Skeletal muscle cell (primary cell): ENCODE measurements at regions not wholly inside any gene's neighbourhood (a gene's known extent, or its start where the extent isn't known, plus 50 kb on each side); places are given as distances from the start of the nearest gene placed in this dataset.
"Not testable (repeated sequence)": the region's sequence is repeated elsewhere in the genome, so short reads cannot be mapped to it uniquely, and the experiment has no call there.

Experiments used
- DNase-seq: peaks from one replicate; pipeline ENCODE4 v3.0.0-alpha.2; 2010; ENCODE audit warnings: low read depth
- H3K4me3 ChIP-seq: 2 replicates; pipeline ENCODE4 v1.5.1; 2011; ENCODE audit warnings: low read depth, mild to moderate bottlenecking, control low read depth, low read length, moderate library complexity

DNA sequence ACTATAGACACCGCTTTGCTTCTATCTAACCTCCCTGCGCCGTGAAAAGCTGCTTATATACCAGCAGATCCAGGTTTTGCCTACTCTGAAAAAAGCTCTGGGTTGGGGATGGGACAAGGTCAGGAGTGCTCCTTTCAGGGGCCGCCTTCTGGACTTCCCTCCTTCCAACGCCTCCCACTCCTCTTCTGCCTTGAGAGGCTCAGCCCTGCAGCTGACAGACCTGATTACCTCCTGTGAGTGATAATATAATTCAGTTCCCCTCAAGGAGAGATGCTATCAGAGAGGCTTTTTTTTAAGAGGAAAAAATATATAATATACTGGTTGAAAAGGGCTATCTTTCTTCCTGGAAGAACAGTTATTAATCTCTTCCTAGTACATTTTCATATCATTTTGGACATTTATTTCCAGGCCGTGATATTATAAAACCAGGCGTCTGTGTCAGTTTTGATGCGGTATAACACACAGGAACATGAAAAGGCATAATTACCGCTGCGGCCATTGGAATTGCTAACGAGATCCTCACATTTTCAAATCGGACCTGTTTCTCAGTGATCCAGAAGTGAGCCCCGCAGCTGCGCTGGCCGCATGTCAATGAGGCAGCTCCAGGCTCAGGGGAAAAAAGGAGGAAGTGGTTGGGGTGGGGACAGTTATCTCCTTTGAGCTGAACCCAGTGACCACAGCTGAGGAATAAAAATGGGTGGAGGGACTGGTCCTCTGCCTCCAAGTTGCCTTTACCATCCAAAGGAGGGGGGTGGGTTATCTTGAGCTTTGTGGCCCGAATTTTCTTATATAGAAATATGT lies 457.1 kb downstream of the TYW1 start:
- no peak for DNase-seq
- no peak overlapping the region for H3K4me3 ChIP-seq

DNA sequence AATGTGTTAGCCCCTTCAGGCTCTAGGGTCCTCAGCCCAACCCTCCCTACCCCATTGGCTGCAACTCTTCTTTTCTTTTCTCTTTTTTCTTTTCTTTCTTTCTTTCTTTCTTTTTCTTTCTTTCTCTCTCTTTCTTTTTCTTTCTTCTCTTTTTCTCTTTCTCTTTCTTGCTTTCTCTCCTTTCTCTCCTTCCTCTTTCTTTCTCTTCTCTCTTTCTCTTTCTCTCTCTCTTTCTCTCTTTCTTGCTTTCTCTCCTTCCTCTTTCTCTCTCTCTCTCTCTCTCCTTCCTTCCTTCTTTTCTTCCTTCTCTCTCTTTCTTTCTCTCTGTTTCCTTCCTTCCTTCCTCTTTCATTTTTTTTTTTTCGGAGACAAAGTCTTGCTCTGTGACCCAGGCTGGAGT lies 458.9 kb downstream of the TYW1 start:
- H3K4me3 ChIP-seq: no peak overlapping the region
- DNase-seq: no peak

DNA sequence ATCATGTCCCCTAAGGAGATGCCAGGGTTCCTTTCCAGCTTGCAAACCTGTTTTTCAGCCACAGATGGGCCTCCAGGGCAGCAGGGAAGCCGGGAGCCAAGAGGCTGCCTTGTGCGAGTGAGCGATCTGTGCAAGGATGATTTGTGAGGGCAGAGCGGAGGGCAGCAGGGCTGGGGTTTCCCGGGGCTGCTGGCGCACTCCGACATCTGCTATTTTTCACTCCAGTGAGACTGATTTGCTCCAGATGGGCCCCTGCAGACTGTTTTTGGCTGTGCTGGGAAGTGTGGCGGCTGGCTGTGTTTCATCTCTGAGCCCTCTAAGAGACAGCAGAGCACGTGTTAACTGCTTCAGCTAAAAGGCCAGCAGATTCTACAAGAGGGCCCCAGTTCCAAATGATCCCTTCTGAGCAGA lies 466.2 kb downstream of the TYW1 start:
- no peak for DNase-seq
- H3K4me3 ChIP-seq: no peak overlapping the region

DNA sequence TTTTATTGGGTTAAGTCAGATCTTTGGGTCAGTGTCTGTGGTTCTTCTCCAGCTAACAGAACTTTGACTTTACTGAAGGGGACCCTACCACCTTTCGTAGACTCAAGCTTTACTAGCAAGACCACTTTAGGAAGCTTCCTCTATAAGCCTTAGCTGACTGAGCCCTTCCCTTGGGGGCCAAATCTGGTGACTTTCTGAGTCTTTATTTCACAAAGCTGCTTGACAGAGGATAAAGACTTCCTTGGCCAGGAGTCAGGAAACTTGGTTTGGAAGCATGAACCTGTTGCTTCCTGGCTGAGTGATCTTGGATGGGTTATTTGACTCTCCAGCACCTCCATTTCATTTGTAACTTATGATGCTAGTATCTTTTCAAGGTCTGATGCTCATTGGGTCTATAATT lies 466.7 kb downstream of the TYW1 start:
- H3K4me3 ChIP-seq: no peak overlapping the region
- no peak for DNase-seq

DNA sequence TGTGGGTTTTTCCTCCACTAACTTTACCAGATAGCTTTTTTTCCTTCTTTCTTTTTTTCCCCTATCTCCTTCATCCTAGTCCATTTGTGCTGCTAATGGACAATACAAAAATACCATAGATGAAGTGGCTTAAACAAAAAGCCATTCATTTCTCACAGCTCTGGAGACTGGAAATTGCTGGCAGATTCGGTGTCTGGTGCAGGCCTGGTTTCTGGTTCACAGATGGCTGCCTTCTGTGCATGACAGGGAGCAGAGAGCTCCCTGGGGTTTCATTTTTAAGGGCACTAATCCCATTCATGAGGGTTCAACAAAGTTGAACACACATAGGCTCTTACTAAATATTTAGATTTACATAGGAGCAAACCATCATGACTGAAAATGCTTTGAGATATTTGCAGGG lies 467.4 kb downstream of the TYW1 start:
- H3K4me3 ChIP-seq: no peak overlapping the region
- no peak for DNase-seq

DNA sequence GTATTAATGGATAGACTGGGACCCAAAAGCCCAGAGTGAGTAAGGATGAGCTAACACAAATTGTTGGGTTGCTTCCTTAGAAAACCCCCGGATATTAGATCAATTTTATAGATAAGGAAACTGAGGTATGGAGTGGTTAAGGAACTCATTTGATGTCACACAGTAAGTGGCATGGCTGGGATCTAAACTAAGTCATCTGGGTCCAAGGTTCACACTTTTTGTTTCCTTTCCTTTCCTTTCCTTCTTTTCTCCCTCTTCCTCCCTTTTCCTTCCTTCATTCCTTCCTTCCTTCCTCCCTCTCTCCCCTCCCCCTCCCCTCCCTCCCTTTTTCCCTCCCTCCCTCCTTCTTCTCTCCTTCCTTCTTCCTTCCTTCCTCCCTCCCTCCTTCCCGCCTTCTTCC lies 469.5 kb downstream of the TYW1 start:
- no peak for DNase-seq
- H3K4me3 ChIP-seq: no peak overlapping the region

DNA sequence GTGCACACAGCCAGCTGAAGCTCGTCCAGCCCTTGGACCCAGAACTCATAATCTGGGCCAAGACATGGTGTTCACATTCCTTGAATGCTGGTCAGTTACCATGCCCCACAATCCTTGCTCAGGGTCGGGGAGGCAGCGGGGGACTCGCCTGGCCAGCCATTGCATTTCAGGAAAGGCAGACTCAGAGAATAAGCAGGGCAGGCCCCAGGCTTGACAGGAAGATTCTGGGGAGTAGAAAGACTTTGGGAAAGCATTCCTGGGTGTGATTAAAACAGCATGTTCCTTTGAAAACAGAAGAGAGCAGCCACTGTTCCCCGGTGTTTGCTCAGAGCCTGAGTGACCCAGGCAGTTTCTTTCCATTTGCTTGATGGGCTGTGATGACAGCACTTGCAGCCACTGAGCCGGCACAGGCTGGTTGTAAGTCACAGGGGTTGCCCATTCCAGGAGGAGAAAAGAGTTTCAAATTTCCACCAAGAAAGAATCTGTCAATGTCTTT lies 473.7 kb downstream of the TYW1 start:
- no peak for DNase-seq
- no peak overlapping the region for H3K4me3 ChIP-seq

DNA sequence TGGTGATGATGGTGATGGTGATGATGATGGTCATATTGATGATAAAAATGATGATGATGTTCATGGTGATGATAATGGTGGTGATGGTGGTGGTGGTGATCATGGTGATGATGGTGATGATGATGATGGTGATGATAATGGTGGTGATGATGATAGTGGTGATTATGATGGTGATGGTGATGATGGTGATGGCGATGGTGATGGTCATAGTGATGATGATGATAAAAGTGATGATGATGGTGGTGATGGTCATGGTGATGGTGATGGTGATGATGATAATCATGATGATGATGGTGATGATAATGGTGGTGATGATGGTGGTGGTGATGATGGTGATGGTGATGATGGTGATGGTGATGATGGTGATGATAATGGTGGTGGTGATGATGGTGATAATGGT lies 478.7 kb downstream of the TYW1 start:
- no peak overlapping the region for H3K4me3 ChIP-seq
- DNase-seq: no peak

DNA sequence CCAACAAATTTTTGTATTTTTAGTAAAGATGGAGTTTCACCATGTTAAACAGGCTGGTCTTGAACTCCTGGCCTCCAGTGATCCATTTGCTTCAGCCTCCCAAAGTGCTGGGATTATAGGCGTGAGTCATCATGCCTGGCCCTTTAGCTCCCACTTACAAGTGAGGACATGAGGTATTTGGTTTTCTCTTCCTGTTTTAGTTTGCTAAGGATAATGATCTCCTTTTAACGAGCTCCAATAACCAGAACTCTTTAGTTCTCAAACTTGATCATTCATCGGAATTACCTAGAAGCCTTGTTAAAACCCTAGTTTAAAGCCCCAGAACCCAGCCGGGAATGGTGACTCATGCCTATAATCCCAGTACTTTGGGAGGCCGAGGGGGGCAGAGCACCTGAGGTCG lies 481.4 kb downstream of the TYW1 start:
- DNase-seq: no peak
- H3K4me3 ChIP-seq: no peak overlapping the region

DNA sequence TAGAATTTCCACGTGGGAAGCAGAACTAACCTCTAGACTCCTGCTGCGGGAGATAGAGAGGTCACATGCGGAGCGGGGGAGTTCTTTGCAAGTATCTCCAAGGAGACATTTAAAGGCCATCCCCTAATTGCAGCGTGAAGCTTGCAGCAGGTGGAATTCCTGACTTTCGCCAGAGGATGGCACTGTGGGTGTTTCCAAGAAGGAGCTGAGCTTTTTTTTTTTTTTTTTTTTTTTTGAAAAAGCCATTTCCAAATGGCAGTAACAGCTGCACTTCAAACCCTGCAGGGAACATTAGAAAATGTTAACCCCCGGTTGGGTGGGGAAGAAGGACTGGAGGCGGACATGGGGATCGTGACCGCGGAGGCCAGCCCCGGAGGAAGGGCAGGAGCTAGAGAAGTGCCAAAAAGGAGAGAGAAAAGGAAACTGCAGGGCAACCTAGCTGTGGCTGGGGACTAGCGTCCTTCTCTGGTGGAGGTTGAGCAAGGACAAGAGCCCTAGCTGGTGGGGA lies 487.7 kb downstream of the TYW1 start:
- H3K4me3 ChIP-seq: peak overlapping the region; percentile 29
- DNase-seq: peak; percentile 16

DNA sequence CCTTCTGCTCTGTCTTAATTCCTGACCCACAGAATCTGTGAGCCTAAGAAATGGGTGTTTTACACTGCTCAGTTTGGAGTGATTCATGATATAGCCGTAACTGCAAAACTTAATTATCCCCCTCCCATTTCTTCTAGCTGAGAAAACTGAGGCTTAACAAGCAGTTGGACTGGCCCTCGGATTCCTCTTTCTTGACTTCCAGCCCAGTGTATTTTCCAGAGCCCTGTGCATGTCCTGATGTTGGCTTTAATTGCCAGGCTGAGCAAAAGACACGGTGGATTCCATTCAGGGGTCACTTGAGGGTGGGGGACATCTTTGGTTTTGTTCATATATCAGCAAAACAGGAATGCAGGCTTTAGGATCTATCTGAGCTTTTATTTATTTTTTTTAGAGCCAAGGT lies 489.8 kb downstream of the TYW1 start:
- DNase-seq: no peak
- H3K4me3 ChIP-seq: no peak overlapping the region

DNA sequence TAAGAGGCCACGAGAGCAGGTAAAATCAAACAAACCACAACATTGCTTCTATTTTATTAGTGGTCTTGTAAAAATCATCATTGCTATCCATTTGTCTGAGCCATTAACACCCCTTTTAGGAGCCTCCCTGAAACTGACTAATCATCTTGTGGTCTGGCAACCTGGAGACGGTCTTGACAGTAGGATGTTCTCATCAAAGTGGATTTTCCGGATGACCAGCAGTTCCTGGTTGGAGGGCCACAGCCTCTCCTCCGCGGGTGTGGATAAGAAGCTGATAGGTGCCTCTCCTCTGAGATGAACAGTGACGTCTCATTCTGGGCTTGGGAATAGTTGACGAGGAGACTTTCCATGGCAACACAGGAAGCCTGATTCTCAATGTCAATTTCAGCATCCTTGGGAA lies 490.7 kb downstream of the TYW1 start:
- H3K4me3 ChIP-seq: no peak overlapping the region
- DNase-seq: no peak

DNA sequence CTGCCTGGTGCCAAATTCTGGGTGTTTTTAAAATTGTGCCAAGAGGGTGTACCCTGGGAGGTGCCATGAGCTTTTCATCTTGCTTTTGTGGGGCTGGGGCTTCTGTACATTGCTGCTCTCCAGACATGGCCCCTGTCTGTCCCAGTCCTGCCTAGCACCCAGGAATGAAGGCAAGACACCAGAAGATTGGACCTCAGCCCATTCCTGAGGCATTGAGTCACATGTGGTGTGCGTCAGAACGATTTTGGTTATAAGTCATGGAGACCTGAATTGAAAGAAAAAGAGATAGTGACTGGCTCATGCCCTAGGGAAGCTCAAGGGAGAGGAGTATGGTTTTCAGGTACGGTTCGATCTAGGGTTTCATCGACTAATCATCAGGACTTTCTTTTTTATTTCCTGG lies 493.2 kb downstream of the TYW1 start:
- H3K4me3 ChIP-seq: no peak overlapping the region
- DNase-seq: no peak

DNA sequence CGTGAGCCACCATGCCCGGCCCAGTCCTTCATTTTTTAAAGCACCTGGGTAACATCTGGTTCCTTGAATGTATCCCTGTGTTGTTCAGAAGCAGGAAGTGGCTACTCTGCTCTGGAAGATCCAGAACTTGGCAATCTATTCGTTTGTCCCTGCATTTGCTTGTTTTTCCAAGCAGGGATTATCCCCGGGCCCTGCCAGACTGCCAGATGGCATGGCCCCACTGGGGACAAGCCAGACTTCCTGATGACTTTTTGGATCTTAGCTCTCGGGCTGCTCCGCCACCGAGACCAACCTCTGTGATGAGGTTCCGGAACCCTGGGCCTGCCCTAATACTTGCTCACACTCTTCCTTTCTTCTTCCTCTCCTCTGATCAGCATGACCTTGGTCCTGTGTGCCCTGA lies 496.7 kb downstream of the TYW1 start:
- DNase-seq: no peak
- no peak overlapping the region for H3K4me3 ChIP-seq

DNA sequence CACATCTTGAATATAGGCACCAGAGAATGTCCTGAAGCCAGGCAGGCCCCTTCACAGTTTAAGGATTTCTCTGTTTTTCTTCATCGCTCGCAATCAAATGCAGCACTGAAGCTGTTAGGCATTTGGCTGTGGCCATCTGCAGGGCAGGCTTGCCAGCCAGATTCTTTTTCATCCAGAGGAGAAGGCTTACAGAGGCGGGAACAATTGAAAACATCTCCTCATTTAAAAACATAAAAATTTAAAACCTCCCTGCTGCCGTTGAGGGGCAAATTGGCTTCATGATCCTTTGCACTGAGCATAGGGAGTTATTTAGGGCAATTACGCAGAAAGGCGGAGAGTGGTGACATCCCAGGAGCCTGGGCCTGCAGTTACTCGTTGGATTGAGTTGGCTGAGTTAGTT lies 500.0 kb downstream of the TYW1 start:
- DNase-seq: no peak
- no peak overlapping the region for H3K4me3 ChIP-seq

DNA sequence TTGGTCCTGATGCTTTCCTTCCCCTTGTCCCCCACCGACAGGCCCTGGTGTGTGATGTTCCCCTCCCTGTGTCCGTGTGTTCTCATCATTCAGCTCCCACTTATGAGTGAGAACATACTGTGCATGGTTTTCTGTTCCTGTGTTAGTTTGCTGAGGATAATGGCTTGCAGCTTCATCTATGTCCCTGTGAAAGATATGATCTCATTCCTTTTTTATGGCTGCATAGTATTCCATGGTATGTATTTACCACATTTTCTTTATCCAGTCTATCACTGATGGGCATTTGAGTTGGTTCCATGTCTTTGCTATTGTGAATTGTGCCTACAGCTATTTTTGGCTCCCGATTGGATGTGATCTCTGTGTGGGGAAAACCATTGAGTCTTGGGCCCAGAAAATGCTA lies 501.3 kb downstream of the TYW1 start:
- not testable (repeated sequence) for H3K4me3 ChIP-seq, DNase-seq

DNA sequence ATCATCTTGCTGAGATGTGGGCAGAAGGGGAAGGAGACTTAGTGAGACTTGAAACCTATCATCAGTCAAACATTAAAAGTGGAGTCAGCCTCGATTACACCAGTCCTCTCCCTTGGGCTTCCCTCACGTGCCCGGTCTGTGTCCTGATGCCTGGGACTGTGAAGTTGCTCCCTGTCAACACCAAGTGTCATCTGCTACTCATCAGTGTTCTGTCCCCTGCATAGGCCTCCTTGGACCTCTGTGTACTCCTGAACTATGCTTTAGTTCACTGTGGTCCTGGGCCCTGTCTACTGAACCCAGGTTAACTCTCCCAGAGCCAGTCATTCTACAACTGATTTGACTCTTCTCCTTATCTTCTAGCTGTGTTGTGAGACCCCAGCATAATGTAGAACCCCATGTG lies 506.3 kb downstream of the TYW1 start:
- H3K4me3 ChIP-seq: no peak overlapping the region
- DNase-seq: no peak

DNA sequence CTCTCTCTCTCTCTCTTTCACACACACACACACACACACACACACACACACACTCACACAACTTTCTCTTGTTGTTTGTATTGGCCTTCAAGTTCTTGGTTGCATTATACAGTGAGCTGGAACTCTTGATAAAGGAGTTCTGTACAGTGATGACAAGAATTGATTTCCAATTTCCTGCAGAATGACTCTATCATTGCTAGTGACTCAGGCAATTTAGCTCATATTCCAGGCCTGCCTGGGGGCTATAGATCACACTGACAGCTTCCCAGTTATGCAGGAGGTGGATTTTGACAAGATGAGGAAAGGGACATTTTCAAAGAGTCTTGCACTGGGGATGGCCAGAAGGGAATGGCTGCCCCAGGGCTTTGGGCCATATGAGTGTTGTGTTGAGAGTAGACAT lies 508.8 kb downstream of the TYW1 start:
- no peak for DNase-seq
- no peak overlapping the region for H3K4me3 ChIP-seq

DNA sequence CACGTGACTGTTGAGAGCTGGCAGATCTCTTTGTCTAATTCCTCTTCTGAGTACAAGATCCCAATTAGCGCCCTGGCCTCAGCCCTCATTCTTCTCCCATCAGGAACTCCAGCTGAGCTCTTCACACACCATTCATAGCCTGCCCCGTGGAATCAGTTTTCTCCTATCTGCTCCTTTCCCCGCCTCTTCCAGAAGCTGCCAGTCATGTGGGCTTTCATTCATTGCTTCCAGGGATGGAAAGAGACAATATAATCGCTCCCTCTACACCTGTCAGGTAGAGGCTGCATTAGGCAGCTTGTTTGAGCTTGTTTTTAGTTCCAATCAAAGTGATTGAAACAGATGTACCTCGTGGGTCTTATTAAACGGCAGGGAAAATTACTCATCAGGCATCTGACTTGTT lies 515.8 kb downstream of the TYW1 start:
- H3K4me3 ChIP-seq: no peak overlapping the region
- no peak for DNase-seq

DNA sequence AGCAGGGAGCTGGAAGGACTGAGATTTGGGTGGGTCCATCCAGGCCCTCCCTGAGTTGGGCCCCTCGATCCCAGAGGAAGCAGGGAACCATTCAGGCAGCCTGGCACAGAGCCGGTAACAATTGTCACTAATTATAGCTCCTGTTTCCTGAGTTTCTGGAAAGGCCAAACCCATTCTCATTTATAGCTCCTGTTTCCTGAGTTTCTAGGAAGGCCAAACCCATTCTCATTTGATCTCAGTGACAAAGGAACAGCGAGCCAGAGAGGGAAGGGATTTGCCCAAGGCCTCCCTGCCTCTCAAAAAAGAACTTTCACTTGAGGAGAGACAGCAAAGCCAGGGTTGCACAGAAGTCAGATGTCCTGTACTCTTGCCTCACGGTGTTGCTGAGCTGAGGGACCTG lies 521.9 kb downstream of the TYW1 start:
- no peak overlapping the region for H3K4me3 ChIP-seq
- DNase-seq: no peak

DNA sequence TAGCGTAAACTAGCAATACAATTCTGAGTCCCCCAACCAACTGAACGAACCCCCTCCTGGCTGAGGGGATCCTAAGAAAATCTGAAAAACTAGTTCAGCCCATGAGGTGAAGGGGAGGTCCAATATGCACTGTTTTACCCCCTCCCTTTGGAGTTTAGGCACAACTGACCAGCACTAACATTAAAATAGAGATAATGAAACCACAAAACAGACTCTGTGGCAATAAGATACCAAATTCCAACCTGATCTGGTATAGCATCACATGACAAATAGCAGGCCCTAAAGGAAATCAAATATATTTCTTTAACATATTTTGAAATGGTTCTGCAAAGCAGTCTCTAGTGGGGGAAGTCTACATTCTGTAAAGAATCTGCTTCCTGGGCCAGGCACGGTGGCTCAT lies 522.5 kb downstream of the TYW1 start:
- no peak overlapping the region for H3K4me3 ChIP-seq
- no peak for DNase-seq
